ENCODE measurements at regions not wholly inside any gene's neighbourhood (a gene's known extent, or its start where the extent isn't known, plus 50 kb on each side); places are given as distances from the start of the nearest gene placed in this dataset.
"Not testable (repeated sequence)": the region's sequence is repeated elsewhere in the genome, so short reads cannot be mapped to it uniquely, and the experiment has no call there.

GRCh38 chr20:52426856-52427255, 235.3 kb upstream of the ZFP64 start:
- no peak for DNase-seq

- DNase-seq, result no peak
These were observed 234.1 kb upstream of the ZFP64 start for GRCh38 chr20:52425701-52426100.

- peak in 1 of 4 experiments; percentile 21 for DNase-seq
These were observed 233.7 kb upstream of the ZFP64 start for GRCh38 chr20:52425253-52425652.

- not testable (repeated sequence) for DNase-seq
These were observed 232.9 kb upstream of the ZFP64 start for GRCh38 chr20:52424357-52424942.

GRCh38 chr20:52423536-52424140, 232.1 kb upstream of the ZFP64 start:
- DNase-seq, result not testable (repeated sequence)

GRCh38 chr20:52422574-52423336, 231.2 kb upstream of the ZFP64 start:
- peak in 2 of 4 experiments; percentile 11 to 12 for DNase-seq

- DNase-seq, result no peak
These were observed 229.2 kb upstream of the ZFP64 start for GRCh38 chr20:52420805-52421204.

GRCh38 chr20:52419205-52419604, 227.6 kb upstream of the ZFP64 start:
- no peak for DNase-seq

- no peak for DNase-seq
These were observed 225.4 kb upstream of the ZFP64 start for GRCh38 chr20:52416953-52417352.

GRCh38 chr20:52411611-52412010, 220.0 kb upstream of the ZFP64 start:
- no peak for DNase-seq

- peak in 1 of 4 experiments; percentile 28 for DNase-seq
These were observed 219.2 kb upstream of the ZFP64 start for GRCh38 chr20:52410731-52411234.

GRCh38 chr20:52410182-52410647, 218.6 kb upstream of the ZFP64 start:
- DNase-seq, result peak; percentile 34 to 71 (median 52)

- DNase-seq, result peak in 2 of 4 experiments; percentile 38 to 46
These were observed 214.4 kb upstream of the ZFP64 start for GRCh38 chr20:52405986-52406385.

- DNase-seq, result peak in 3 of 4 experiments; percentile 22 to 66 (median 58)
These were observed 213.8 kb upstream of the ZFP64 start for GRCh38 chr20:52405417-52405816.

- no peak for DNase-seq
These were observed 213.1 kb upstream of the ZFP64 start for GRCh38 chr20:52404671-52405070.

GRCh38 chr20:52402950-52403349, 211.4 kb upstream of the ZFP64 start:
- no peak for DNase-seq

- DNase-seq, result no peak
These were observed 210.9 kb upstream of the ZFP64 start for GRCh38 chr20:52402514-52402913.

GRCh38 chr20:52401431-52401830, 209.9 kb upstream of the ZFP64 start:
- no peak for DNase-seq

- DNase-seq, result no peak
These were observed 207.8 kb upstream of the ZFP64 start for GRCh38 chr20:52399352-52399751.

GRCh38 chr20:52389606-52390005, 198.0 kb upstream of the ZFP64 start:
- no peak for DNase-seq

- no peak for DNase-seq
These were observed 192.5 kb upstream of the ZFP64 start for GRCh38 chr20:52383995-52384621.

GRCh38 chr20:52382933-52383332, 191.4 kb upstream of the ZFP64 start:
- no peak for DNase-seq
